Endothelial cell of umbilical vein (primary cell): ENCODE measurements at regions not wholly inside any gene's neighbourhood (a gene's known extent, or its start where the extent isn't known, plus 50 kb on each side); places are given as distances from the start of the nearest gene placed in this dataset.

Experiments
- CTCF ChIP-seq, 2 donors: IDR thresholded peaks; 1 replicate in 1 of 2; 2 replicates in 1 of 2; pipeline ENCODE4 v1.5.1; 2011; ENCODE audit warnings: low read length in 2 of 2, mild to moderate bottlenecking in 2 of 2, moderate library complexity in 2 of 2, control low read depth in 1 of 2, inconsistent platforms in 1 of 2, low read depth in 1 of 2; ENCODE audit not compliant: insufficient read depth in 1 of 2; ENCODE audit errors: extremely low read depth in 1 of 2
- POLR2A ChIP-seq: IDR thresholded peaks from 2 replicates; pipeline ENCODE4 v1.6.1; 2012; ENCODE audit warnings: low read depth, mild to moderate bottlenecking, control low read depth, low read length

GRCh38 chr13:110017379-110017778 is 231.0 kb upstream of the IRS2 start:
- no peak for TF ChIP-seq CTCF (IDR thresholded peaks at IDR 0.05; ENCODE audit: extremely low read depth in 1 of 2, insufficient read depth in 1 of 2, low read depth in 1 of 2, low read length in 2 of 2)
- TF ChIP-seq POLR2A, result no peak
